ENCODE measurements at regions not wholly inside any gene's neighbourhood (a gene's known extent, or its start where the extent isn't known, plus 50 kb on each side); places are given as distances from the start of the nearest gene placed in this dataset.
"Not testable (repeated sequence)": the region's sequence is repeated elsewhere in the genome, so short reads cannot be mapped to it uniquely, and the experiment has no call there.

DNA sequence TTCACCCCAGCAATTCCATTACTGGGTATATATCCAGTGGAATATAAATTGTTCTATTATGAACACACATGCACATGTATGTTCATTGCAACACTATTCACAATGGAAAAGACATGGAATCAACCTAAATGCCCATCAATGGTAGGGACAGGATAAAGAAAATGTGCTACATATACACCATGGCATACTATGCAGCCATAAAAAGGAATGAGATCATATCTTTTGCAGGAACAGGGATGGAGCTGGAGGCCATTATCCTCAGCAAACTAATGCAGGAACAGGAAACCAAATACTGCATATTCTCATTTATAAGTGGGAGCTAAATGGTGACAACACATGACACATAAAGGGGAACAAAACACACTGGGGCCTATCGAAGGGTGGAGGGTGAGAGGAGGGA is 112.6 kb upstream of the IVNS1ABP start:
- not testable (repeated sequence) for DNase-seq

- no peak for DNase-seq
Measured at GRCh38 chr1:185427776-185428175, 110.7 kb upstream of the IVNS1ABP start.

DNA sequence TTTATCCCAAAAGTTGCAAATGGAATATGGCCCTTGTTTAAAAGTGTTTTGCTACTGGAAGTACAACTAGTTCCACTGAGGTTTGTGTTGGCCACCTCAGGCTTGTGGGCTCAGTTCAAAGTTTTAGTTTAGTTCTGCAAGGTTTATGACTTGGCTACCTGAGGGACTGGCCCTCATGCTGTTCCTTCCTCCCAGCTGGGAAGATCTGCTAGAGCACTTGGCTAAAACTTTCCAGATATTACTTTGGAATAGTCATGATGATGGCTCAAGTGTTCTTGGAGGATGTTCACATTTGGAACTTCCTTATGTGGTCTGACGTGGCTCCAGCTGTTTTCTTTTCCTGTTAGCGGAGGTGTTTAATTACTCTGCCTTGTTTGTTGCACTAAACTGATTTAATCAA is 110.2 kb upstream of the IVNS1ABP start:
- DNase-seq, result no peak

- DNase-seq, result no peak
Measured at GRCh38 chr1:185426848-185427247, 109.8 kb upstream of the IVNS1ABP start.

DNA sequence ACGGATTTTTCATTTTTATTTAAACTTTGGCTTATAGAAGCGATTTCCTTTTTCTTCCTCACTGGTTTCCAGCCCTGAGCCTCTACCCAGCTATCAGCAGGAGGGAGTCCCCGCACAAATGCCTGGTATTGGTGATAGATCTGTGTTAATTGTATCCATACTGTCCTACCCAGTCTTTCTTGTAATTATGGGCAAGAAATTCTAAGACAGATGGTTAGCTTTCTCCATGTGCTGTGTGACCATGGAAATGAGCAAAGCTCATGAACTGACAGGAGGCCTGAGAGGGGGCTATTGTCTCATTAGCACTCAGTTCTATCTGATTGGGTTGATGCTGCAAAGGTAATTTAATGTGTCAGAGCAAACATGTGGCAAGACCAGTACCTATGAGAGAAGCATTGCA is 108.1 kb upstream of the IVNS1ABP start:
- DNase-seq, result no peak

GRCh38 chr1:185421485-185422107 is 104.6 kb upstream of the IVNS1ABP start:
- DNase-seq, result no peak

DNA sequence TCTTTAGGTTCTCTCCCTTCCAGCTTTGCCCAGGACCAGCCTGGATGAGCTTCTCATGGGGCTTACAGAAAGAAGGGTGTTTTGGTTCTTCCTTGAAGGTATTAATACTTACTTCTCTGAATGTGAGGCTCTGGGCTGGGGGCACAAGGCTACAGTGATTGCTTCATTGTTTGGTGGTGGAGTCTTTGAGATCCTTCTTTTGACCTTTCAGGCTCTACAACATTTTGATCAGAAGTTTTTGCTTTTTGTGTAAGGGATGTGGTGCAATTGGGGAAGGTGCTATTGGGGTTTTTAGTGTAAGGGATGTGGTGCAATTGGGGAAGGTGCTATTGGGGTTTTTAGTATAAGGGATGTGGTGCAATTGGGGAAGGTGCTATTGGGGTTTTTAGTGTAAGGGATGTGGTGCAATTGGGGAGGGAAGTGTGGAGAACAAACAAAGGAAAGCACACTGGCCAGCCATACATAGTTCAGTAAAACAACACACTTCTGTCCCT is 103.6 kb upstream of the IVNS1ABP start:
- peak; percentile 14 for DNase-seq

- DNase-seq, result no peak
Measured at GRCh38 chr1:185419718-185420117, 102.7 kb upstream of the IVNS1ABP start.

GRCh38 chr1:185418472-185418871 is 101.4 kb upstream of the IVNS1ABP start:
- DNase-seq, result no peak

DNA sequence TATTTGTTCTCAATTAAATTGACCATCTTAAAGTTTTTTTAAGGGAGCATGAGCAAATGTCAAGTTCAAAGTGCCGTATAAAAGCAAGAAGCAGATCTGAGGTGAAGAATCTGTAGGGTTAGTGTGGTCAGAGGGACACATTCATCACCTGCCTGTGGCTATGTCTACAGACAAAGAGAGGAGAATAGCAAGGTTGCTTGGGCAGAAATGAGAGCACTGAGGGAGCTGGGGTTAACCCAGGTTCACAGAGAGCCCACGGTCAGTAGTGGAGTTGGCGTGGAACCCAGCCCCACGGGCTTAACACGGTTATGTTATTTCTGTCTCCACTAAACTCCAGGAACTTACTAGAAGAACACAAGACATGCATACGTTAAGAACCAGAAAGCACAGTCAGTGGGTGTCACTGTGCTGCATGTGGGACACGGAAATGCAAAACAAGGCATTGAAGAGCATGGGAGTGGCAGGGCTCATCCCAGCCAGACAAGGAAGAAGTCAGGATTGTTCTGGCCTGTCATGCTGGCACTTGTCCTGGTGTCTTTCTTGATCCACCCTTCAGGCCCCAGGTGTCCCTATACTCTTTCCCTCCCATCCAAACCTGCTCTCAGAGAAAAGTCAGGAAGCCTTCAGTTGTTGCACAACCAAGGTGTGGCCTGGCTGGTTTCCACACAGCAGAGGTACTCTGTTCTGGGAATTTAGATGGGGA is 95.5 kb upstream of the IVNS1ABP start:
- DNase-seq, result no peak

DNA sequence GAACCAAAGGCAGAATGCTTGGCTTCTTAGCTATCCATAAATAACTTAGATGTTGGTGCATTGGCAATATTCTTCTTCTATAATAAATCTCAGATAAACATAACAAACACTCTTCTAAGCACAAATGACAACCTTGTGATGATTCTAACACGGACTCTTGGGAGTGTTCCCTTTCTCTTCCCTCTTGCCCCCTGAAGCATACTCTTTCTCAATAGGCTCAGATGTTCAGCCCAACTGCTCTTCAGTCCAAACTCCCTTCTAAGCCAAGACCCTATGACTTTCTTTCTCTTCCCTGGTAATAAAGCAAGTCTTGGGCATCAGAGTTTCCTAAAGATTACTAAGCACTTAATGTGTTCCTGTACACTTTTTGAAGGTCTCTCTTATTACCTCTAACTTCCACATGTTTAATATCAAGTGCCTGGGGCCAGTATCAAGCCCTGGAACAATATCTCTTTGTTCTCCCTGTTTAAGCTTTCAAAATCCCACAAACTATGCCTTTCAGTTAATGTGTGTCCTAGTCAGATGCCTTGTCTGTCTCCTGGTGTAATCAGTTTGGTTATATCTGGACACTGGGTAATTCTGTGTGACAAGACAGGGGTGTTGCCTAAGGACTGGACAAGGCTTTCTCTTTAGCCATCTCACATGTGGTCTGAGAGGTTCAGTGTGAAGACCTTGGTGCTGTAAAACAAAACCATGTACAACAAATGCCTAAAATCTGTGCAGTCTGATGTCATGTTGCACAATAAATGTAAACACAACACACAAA is 92.9 kb upstream of the IVNS1ABP start:
- DNase-seq, result no peak

GRCh38 chr1:185409345-185409744 is 92.3 kb upstream of the IVNS1ABP start:
- no peak for DNase-seq

DNA sequence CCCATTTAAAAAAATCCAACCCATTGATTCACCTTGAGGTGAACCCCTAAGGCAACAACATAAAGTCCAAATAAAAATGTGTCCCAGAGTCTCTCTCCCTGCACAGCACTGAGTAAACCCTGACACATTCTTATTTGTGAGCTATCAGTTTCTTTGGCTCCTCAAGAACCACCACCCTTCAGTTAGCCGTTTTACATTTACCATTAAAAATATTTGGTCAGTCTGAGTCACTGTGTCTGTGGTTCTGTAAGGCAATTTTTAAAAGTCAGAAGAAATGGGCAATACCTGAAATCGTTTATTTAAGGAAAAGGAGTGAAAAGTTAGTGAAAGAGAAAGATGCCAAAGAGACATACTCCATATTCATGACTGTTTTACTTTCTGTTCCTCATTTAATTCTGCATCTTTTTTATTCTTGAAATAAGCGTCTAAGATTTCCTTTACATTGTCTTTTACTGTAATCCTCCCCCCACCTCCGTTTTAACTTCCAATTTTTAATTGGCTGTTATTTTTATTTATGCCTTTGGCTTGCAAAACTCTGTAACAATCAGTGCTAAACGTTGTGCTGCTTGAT is 91.7 kb upstream of the IVNS1ABP start:
- no peak for DNase-seq

DNA sequence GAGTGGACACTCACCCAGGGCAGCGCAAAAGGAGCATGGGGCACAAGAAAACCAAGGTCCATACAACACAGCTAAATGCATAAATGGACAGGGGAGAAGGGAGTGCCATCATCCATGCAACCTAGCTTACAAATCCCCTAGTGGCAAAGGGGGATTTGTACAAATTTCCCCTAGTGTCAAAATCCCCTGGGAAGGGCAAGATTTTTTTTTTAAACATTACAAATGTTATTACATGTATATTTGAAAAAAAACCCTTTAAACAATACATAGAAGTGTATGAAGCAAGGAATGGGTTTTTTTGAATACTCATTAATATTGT is 89.6 kb upstream of the IVNS1ABP start:
- DNase-seq, result no peak

DNA sequence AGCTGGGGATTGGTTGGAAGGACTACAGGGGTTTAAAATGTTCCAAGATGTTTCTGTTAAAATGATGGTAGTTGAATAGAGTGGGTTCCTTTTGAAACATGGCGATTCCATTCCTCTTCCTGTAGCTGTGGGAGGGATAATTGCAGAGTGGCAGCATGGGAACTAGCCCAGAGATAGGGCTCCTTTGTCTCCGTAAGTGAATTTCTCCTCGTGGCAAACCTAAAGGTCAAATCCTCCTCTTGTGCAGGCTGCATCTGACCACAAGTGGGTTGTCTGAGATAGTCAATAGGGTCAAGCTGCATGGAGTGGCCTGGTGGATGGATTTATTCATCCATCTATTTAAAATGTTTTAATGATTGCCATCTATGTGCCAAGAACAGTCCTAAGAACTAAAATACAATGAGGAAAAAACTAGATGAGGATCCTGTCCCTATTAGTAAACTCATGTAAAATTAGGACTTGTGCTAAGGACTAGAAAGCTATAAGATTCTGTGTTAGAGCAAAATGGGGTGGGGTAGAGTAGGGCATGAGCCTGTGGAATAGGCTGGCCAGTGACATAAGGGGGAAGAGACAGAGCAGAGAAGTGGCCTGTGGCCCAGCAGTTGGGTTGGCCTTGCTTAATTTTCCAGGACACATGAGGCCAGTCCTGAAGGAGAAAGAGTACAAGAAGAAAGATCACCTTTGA is 89.1 kb upstream of the IVNS1ABP start:
- DNase-seq, result no peak

DNA sequence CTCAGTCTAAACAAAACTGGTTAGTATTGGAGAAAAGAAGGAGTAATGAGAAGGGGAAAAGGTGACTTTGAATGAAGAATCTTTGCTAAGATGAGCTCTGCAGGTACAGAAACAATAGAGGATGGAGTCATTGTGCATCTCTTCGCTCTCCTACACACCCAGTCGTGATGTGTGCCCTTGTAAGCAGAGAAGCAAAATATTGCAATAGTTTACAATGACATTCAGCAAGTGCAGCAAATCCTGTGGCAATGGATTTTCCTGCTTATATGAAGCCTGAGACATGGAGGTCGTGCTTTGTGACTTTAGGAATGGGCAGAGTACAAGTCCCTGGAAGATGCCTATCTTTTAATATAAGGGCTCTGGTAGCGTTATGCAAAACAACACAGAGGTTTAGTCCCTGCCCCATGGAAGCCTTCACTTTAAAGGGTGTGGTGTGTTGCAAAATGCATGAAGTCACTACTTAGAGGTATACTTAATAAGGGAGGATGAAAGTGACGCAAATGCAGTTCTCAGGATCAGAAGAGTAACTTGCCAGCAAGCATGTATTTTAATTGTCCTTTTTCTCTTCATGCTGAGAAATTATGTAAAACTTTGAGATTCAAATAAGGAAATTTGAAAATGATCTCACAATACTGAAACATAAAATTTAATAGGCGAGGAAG is 88.0 kb upstream of the IVNS1ABP start:
- DNase-seq, result no peak

GRCh38 chr1:185404291-185404690 is 87.2 kb upstream of the IVNS1ABP start:
- no peak for DNase-seq

- DNase-seq, result no peak
Measured at GRCh38 chr1:185402930-185403329, 85.9 kb upstream of the IVNS1ABP start.

- no peak for DNase-seq
Measured at GRCh38 chr1:185401019-185401418, 84.0 kb upstream of the IVNS1ABP start.

DNA sequence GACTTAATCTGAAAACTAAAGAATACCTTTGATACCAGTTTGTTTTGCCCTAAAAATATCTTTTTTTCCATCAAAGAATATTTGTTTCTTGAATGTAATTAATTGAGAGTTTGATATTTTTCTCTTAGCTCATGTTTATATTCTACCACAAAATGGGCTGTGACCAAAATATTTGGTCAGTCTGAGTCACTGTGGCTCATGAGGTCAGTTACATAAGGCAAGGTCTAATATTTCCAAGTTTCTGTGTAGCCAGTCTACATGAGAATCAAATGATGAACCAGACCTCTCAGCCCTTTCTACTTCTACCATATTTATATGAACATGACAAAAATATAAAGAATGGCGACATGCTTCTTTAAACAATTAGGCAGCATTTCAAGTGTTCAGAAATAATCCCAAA is 83.0 kb upstream of the IVNS1ABP start:
- DNase-seq, result no peak

DNA sequence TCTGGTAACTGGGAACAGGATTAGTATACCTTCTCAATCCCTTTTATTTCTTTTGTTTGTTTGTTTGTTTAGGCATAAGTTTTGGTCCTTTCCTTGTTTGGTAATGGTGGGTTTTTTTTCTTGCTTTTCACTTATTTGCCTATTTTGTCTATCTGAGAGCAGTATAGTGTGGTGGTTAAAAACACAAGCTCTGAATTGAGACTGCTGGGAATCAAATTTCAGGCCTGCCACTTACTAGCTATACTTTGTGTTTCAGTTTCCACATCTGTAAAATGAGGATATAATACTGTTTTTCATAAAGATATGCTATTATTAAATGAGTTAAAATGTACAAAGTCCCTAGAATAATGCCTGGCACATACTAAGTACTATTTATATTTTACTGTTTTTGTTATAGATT is 81.6 kb upstream of the IVNS1ABP start:
- DNase-seq, result no peak

DNA sequence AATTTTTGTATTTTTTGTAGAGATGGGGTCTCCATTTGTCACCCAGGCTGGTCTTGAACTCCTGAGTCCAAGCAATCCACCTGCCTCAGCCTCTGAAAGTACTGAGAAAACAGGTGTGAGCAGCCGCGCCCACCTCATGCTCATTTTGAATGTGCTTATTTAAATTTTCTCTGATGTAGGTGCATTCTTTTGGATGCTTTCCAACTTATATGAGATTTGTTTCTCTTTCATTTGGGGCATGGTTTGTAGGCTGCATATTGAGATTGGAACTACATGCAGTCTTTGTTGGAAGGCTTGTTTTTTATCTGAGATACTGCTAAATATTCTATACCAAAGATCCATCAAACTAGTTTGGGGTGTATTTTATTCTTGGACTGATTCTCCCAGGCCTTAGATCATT is 81.0 kb upstream of the IVNS1ABP start:
- no peak for DNase-seq

DNA sequence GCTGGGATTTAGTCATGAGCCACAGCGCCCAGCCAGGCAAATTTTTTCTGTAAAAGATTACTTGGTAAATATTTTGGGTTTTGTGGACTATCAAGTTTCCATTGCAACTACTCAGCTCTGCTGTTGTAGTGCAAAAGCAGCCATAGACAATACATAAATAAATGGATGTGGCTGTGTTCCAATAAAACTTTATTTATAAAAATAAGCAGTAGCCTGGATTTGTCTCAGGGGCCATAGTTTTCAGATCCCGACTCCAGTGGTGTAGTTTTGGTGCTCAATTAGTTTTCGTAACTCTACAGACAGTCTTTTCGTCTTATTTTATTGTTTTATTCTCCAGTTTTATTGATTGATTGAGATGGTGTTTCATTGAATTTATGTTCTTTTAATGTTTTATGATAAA is 80.1 kb upstream of the IVNS1ABP start:
- DNase-seq, result no peak

Data from hematopoietic multipotent progenitor cell treated with erythropoietin and hydrocortisone succinate and interleukin-3 and kit ligand, for 6 days (in vitro differentiated cells).